Left ventricle myocardium superior (tissue), 1 donor: ENCODE measurements at regions not wholly inside any gene's neighbourhood (a gene's known extent, or its start where the extent isn't known, plus 50 kb on each side); places are given as distances from the start of the nearest gene placed in this dataset.

Source experiments
- ATAC-seq: fragments of 200-7000 bp; cut with Tn5 transposase; one replicate; pipeline ENCODE4 v1.9.1; 2020; ENCODE audit warnings: mild to moderate bottlenecking, moderate library complexity
- DNase-seq: peaks from one replicate; pipeline ENCODE4 v3.0.0-alpha.2; 2020
- intact Hi-C: fragments of 100-400 bp; cut with micrococcal nuclease; formaldehyde crosslinking; loops from one replicate; pipeline ENCODE4 v1.11.0; 2022
- donor health status: DM: no; HTN: yes; CAD: no; lungs with severe emphysema.

DNA sequence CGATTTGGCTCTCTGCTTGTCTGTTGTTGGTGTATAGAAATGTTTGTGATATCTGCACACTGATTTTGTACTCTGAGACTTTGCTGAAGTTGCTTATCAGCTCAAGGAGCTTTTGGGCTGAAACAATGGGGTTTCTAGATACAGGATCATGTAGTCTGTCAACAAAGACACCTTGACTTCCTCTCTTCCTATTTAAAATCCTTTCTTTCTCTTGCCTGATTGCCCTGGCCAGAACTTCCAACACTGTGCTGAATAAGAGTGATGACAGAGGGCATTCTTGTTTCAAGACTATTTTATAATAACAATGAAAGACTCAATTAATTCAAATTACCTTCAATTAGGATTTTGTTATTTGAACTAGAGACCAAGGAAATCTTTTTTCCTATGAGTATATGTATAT lies 692.5 kb downstream of the PRR16 start:
- no peak for ATAC-seq
- DNase-seq: no peak
- intact Hi-C loops: no loop called here

DNA sequence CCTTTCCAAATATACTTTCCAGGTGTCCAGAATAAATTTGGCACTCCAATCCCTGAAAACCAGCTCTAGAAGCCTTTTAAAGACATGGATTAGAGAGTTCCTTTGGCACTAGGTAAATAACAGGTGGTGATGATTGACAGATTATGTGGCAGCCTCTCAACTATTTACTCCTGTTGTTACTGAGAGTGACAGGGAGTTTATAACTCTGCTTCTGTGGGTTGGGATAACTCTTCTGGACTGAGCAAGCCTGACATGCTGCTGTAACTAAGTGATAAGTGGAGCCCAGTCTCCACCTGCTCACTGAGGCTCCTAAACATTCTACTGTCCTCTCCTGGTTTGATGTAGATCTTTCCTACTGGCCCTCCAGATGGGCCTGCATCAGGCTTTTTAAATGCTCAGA lies 693.2 kb upstream of the FTMT start:
- intact Hi-C loops: no loop called here
- DNase-seq (no peak), ATAC-seq (no peak)

DNA sequence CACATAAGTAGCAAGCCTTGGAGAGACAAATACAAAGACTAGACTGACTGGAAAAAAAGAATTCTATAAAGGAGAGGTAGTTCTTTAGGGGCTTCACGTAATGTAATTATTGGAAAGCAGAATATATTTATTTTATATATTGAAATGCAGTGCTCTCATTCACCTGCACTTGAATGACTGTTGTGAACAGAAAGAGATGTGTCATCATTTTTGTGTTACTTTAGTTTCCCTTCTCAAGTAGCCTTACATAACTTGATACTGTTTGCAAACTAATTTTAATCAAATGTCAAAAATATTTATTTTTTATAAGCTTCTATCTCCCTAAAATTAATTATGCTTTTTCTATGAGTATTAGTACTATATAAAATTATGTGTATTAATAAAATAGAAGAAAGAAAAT lies 691.1 kb upstream of the FTMT start:
- DNase-seq (no peak), ATAC-seq (no peak)
- intact Hi-C loops: no loop called here

DNA sequence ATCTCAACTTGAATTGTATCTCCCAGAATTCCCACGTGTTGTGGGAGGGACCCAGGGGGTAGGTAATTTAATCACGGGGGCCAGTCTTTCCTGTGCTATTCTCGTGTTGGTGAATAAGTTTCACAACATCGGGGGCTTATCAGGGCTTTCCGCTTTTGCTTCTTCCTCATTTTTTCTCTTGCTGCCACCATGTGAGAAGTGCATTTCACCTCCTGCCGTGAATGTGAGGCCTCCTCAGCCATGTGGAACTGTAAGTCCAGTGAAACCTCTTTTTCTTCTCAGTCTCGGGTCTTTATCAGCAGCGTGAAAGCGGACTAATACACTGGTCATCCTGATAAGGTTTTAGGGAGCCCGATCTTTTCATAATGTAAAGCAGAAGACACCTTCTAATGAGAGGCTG lies 687.0 kb upstream of the FTMT start:
- DNase-seq (no peak), ATAC-seq (no peak)
- intact Hi-C loops: no loop called here

DNA sequence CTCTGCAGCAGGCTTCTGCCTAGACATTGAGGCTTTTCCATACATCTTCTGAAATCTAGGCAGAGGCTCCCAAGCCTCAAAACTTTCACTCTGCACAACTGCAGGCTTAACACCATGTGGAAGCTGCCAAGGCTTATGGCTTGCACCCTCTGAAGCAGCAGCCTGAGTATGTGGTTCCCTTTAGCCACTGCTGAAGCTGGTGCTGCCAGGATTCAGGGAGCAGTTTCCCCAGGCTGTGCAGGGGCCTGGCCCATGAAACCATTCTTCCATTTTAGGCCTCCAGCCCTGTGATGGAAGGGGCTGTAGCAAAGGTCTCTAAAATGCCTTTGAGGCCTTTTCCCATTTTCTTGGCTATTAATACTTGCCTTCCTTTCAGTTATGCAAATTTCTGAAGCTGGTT lies 680.3 kb upstream of the FTMT start:
- no peak for ATAC-seq
- intact Hi-C loops: no loop called here
- no peak for DNase-seq

DNA sequence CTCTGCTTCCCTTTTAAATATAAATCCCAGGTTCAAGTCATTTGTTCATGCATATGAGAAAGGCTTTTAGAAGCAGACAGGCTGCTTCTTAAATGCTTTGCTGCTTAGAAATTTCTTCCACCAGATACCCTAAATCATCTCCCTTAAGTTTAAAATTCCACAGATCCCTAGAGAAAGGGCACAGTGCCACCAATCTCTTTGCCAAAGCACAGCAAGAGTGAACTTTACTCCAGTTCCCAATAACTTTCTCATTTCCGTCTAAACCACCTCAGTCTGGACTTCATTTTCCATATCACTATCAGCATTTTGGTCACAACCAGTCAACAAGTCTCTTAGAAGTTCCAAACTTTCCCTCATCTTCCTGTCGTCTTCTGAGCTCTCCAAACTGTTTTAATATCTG lies 679.8 kb upstream of the FTMT start:
- intact Hi-C loops: no loop called here
- ATAC-seq (no peak), DNase-seq (no peak)

DNA sequence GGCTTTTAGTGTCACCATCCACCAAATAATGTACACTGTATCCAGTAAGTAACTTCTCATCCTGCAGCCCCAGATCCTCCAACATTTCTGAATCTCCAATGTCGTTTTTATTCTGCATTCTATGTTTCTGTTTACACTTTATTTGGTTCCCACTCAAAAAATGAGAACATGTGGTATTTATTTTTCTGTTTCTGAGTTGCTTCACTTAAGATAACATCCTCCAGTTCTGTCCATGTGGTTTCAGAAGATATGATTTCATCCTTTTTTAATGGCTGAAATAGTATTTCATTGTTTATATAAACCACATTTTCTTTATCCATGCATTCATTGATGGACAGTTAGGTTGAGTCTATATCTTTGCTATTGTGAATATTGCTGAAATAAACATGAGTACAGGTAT lies 677.3 kb upstream of the FTMT start:
- intact Hi-C loops: no loop called here
- DNase-seq: no peak
- no peak for ATAC-seq

DNA sequence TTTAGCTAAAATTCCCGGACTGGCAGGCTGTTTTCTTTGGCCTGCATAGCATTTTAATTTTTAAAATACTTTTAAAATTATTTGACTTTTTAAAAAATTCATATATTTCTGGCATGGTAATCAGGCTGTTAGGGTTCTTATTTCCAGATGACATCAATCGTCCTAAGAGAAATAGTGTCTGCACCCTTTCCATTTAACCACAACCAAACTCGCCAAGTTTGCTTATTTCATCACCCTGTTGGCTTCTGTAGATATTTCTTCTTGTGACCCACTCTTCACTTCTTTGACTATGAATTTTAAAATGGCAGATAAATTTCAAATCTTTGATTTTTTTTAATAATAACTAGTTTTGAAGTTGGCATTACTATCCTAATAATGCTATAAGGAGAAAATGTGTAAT lies 675.7 kb upstream of the FTMT start:
- no peak for ATAC-seq
- no peak for DNase-seq
- intact Hi-C loops: no loop called here

DNA sequence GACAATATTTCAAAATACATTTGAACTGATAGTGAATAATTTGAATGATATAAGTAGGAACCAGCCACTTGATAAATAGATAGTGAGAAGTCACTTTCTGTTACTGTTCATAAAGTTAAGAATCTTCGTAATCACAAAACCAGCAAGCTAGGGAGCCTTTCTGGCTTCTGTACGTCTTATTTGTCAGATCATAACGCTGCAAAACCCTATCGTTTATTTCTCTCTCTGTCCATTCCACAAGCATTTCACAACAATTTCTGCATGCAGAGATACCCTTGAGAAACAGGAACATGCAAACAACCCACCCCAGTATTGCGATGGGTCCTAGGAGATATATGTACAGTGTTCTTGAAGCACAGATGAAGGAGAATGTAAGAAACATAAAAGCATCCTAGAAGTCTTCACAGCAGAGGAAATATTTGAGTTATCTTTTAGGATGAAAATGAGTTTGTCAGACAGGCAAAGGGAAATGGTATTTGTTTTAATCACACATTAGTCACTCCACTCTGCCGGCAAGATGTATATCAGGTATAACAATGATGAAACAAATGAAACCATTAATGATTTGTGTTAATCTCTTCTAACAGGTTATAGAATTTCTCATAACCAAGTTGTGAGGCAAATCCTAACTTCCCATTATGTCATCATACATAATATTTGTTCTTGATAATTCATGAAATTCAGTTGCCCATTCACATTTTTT lies 668.7 kb upstream of the FTMT start:
- DNase-seq: no peak
- intact Hi-C loops: no loop called here
- ATAC-seq: no peak

DNA sequence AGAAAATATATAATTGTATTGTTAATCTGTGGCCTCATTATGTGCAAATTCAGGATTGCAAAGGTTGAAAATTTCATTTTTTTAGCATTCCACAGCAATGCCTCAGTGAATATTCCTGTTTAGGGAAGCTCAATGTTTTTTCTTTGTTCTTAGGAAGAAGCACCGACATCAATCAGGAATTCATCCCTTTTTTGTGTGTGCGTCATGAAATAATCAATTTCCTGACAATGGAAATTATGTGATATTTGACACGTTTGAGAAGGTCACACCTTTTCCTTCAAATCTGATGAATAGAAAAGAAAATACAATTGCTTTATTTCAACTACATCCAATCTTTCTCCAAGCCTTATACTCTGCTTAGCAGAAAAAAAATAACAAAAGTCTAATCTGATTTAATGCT lies 662.8 kb upstream of the FTMT start:
- DNase-seq: no peak
- no peak for ATAC-seq
- intact Hi-C loops: no loop called here

DNA sequence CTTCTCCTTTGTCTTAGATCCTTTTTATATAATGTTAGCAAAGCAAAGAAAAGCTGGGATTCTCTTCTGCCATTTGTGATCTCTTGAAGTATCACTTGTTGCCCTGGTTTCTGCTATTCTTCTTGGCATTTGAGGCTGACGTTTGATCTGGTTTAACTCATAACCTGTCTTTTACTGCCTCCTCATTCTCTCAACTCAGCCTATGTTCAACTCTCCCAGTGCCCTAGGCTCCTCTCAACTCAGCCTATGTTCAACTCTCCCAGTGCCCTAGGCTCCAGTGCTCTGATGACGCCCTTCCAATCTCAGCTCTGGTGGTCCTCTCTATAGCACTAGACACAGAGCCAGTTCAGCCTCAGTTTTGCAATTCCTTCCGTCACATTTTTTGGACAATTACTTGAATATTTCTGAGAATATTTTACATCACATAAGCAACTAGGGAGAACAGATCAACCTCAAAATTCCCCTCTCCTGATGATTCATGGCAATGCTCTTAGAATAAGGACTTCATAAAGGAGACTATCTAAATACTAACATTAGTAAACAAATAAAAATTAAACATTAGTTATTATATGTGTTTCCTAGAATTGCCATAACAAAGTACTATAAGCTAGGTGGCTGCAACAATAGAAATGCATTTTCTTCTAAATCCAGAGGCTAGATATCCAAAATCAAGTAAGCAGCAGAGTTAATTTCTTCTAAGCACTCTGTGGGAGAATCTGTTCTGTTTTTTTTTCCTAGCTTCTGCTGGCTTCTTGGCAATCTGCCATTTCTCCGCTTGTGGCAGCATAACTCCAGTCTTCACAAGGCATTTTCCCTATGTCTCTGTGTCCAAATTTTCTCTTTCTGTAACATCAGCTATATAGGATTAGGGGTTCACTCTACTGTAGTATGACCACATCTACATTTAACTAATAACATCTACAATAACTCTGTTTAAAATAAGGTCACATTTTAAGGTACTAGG lies 662.1 kb upstream of the FTMT start:
- intact Hi-C loops: no loop called here
- DNase-seq: no peak
- ATAC-seq: no peak

DNA sequence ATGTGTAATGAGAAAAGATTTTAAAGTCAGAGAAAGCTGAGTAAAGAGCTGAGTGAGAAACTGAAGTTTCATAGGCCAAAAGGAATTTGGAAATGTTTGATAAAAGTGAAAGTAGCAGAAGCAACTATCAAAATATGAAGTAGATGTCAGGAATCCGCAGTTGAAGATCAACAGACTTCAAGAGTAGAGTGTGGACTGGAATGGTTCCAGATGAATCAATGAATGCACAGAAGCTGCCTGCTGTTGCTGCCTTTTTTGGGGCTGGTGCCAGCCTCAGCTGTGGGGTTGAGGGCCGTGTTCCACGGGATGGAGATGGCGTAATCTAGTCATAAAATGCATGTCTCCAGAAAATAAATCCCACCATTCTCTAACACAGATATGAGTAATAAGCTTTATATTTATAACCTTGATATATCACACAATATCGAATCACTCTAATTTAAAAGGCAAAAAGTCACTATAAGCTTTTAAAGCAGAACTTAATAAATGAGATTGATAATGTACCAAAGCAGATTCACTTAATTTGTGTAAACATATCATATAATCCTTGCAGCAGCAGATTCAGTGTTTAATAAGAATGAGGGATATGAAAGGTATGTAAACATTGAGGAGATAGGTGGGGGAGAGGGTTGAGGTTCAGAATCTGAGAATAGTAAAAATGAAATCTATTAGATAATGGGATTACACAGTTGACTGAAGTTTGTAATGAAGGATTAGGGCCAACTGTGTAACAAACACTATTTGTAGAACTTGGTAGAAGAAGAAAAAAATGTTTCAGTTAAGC lies 652.3 kb upstream of the FTMT start:
- no peak for ATAC-seq
- intact Hi-C loops: no loop called here
- peak; percentile 33 for DNase-seq

DNA sequence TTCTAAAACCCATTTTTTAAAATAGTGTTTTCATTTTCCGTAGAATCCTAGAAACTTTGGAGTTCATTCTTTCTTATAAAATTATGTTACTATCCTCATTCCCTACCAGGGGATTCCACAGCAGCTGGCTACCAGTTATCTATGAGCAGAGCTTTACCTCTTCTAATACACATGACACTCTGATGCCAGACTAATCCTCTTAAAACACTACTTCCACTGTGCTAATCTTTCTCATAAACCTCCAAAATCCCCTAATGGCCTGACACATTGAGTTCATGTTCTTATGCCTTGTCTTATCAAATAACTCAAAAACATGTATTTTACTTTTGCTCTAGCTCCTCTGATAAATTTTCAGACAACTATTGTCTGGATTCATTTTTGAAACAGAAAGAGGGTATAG lies 633.6 kb upstream of the FTMT start:
- DNase-seq (no peak), ATAC-seq (no peak)
- intact Hi-C loops: no loop called here

DNA sequence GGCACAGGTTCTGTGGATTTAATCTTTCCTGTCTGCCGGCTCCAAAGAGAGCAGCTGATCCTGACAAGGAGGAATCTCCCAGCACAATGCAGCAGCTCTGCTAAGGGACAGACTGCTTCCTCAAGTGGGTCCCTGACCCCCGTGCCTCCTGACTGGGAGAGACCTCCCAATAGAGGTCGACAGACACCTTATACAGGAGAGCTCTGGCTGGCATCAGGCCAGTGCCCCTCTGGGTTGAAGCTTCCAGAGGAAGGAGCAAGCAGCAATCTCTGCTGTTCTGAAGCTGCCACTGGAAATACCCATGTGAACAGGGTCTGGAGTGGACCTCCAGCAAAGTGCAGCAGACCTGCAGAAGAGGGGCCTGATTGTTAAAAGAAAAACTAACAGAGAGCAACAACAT lies 630.2 kb upstream of the FTMT start:
- ATAC-seq (no peak), DNase-seq (no peak)
- intact Hi-C loops: no loop called here

DNA sequence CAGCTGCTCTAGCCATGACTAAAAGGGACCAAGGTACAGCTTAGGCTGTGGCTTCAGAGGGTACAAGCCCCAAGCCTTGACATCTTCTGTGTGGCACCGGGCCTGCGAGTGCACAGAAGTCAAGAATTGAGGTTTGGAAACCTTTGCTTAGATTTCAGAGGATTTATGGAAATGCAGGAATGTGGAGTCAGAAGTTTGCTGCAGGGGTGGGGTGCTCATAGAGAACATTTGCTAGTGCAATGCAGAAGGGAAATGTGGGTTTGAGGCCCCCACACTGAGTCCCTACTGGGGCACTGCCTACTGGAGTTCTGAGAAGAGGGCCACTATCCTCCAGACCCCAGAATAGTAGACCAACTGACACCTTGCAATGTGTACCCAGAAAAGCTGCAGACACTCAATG lies 624.9 kb upstream of the FTMT start:
- intact Hi-C loops: no loop called here
- ATAC-seq (no peak), DNase-seq (no peak)

DNA sequence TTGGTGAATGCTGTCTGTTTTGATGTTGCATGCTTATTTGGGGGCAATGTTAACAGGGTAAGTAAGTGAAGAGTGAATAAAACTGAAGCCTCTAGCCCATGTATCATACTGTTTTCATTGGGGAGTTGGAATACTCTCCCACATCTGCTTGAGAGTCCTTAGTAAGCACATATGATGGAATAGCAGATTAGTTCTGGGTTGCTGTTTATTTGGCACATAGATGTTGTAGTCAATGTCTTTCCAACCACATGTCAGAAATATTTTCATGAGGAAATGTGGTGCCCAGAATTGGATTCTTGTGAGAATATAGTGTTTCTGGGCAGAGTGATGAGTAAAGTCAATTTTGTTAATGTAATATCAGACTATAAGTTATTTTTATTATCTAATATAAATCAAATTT lies 611.7 kb upstream of the FTMT start:
- intact Hi-C loops: no loop called here
- ATAC-seq: no peak
- DNase-seq: no peak

DNA sequence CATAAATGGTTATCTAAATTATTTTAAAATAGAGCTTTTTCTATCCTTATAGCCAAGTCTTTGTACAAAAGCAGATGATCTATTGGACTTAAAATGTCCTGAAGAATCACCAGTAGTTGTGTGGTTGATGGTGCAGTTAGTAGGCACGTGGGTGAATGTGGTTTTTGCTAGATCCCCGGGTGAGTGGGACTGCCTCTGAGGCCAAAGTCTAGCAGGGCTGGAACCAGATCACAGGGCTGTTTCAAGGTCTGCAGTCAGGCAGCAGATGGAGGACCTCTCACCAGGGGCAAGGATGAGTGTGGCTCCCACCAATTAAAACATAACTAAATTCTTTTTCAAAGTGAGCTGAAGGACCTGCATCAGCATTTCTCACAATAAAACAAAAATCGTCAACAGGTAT lies 604.7 kb upstream of the FTMT start:
- no peak for ATAC-seq
- DNase-seq: no peak
- intact Hi-C loops: no loop called here

DNA sequence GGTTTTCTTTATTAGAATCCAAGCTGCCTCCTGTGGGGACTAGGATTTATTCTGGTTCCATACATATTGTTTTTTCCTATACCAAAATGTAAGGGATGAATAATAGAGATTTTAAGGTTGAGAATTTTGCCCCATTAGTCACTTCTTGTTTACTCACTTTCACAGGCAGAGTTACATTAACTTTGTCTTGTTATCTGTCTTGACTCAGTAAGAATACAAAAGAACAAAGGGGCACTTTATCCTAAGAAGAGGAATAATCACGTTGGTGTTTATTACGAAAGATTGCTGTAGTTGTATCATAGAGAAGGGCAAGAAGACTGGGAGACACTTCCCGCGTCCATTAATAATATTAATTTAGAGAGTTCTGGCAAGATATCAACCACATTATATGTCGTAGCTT lies 599.7 kb upstream of the FTMT start:
- no peak for ATAC-seq
- no peak for DNase-seq
- intact Hi-C loops: no loop called here

DNA sequence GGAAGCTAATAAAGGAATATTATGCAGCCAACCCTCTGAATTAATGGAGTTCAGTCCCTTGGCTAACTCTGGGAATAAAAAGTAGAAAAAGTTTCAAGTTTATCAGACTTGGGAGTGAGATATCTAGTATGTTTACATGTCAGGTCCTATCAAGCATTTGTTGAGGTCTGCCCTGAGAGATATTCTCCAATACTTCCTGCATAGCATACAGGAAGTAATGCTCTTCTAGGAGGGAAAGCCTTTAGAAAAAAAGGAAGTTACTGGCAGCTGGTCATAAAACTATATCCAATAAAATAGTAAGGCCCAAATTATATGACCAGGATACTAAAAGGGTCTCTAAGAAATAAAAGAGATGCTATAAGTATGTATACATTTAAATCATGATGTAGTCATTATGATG lies 594.1 kb upstream of the FTMT start:
- ATAC-seq (no peak), DNase-seq (no peak)
- intact Hi-C loops: no loop called here

DNA sequence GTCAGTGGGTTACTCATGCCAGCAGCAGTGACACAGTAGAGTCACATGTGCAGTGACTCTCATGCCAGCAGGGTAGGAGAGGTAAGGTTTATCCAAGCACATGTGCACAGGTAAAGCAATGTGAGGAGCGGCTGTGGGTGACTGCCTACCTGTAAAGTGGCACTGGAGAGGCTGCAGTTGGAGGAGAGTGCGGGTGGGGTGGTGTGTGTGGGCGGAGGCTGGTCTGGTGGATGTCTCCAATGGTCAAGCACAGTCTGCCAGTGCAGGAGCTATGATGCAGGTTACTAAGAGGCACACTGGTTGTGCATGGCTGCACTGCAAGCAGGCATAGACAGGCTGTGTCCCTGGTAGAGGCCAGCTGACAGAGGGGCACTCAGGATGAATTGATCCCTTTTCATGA lies 588.2 kb upstream of the FTMT start:
- DNase-seq (no peak), ATAC-seq (no peak)
- intact Hi-C loops: no loop called here
